Mesenteric fat pad (tissue), 1 donor: ENCODE measurements at regions not wholly inside any gene's neighbourhood (a gene's known extent, or its start where the extent isn't known, plus 50 kb on each side); places are given as distances from the start of the nearest gene placed in this dataset.
"Not testable (repeated sequence)": the region's sequence is repeated elsewhere in the genome, so short reads cannot be mapped to it uniquely, and the experiment has no call there.

Experiments
- DNase-seq: peaks from one replicate; pipeline ENCODE4 v3.0.0-alpha.2; 2020; ENCODE audit warnings: low spot score
- donor health status: DM: yes; HTN: yes; CAD: no.

- no peak for DNase-seq
These were observed 2304.0 kb downstream of the ARAP2 start for GRCh38 chr4:33940281-33940680.

GRCh38 chr4:33941854-33942253, 2302.5 kb downstream of the ARAP2 start:
- DNase-seq, result no peak

GRCh38 chr4:33948921-33949320, 2295.4 kb downstream of the ARAP2 start:
- DNase-seq, result no peak

GRCh38 chr4:33953848-33954247, 2290.5 kb downstream of the ARAP2 start:
- not testable (repeated sequence) for DNase-seq

- DNase-seq, result no peak
These were observed 2289.6 kb downstream of the ARAP2 start for GRCh38 chr4:33954759-33955158.

GRCh38 chr4:33959519-33959918, 2284.8 kb downstream of the ARAP2 start:
- no peak for DNase-seq

- no peak for DNase-seq
These were observed 2282.6 kb downstream of the ARAP2 start for GRCh38 chr4:33961761-33962160.

GRCh38 chr4:33966808-33967207, 2277.5 kb downstream of the ARAP2 start:
- no peak for DNase-seq

GRCh38 chr4:33974270-33974669, 2270.0 kb downstream of the ARAP2 start:
- no peak for DNase-seq

- no peak for DNase-seq
These were observed 2268.3 kb downstream of the ARAP2 start for GRCh38 chr4:33975995-33976394.

- not testable (repeated sequence) for DNase-seq
These were observed 2264.5 kb downstream of the ARAP2 start for GRCh38 chr4:33979781-33980180.

GRCh38 chr4:33980361-33980760, 2264.0 kb downstream of the ARAP2 start:
- DNase-seq, result no peak

GRCh38 chr4:33989820-33990443, 2254.4 kb downstream of the ARAP2 start:
- no peak for DNase-seq

GRCh38 chr4:33996075-33996718, 2248.1 kb downstream of the ARAP2 start:
- DNase-seq, result no peak

- no peak for DNase-seq
These were observed 2246.0 kb downstream of the ARAP2 start for GRCh38 chr4:33998291-33998690.

- DNase-seq, result no peak
These were observed 2244.0 kb downstream of the ARAP2 start for GRCh38 chr4:34000356-34000755.

- DNase-seq, result not testable (repeated sequence)
These were observed 2237.8 kb downstream of the ARAP2 start for GRCh38 chr4:34006540-34006939.

- no peak for DNase-seq
These were observed 2234.4 kb downstream of the ARAP2 start for GRCh38 chr4:34009951-34010350.

- no peak for DNase-seq
These were observed 2233.4 kb downstream of the ARAP2 start for GRCh38 chr4:34010751-34011519.

- DNase-seq, result no peak
These were observed 2209.1 kb downstream of the ARAP2 start for GRCh38 chr4:34035225-34035624.

GRCh38 chr4:34037280-34037679, 2207.0 kb downstream of the ARAP2 start:
- no peak for DNase-seq

- no peak for DNase-seq
These were observed 2204.5 kb downstream of the ARAP2 start for GRCh38 chr4:34039766-34040165.
